Nephron progenitor cell (in vitro differentiated cells): ENCODE measurements at regions not wholly inside any gene's neighbourhood (a gene's known extent, or its start where the extent isn't known, plus 50 kb on each side); places are given as distances from the start of the nearest gene placed in this dataset.

Source experiments
- DNase-seq: peaks from one replicate; pipeline ENCODE4 v3.0.0; 2021
- H3K27ac Mint-ChIP-seq: 2 replicates; pipeline ENCODE4 v1.8.0; 2021; ENCODE audit warnings: mild to moderate bottlenecking, moderate library complexity, mixed read lengths
- H3K27me3 Mint-ChIP-seq: 2 replicates; pipeline ENCODE4 v1.8.0; 2021; ENCODE audit warnings: mild to moderate bottlenecking, low read depth, mixed read lengths; ENCODE audit not compliant: poor library complexity
- H3K36me3 Mint-ChIP-seq: 2 replicates; pipeline ENCODE4 v1.8.0; 2021; ENCODE audit warnings: low read depth, mixed read lengths
- H3K4me1 Mint-ChIP-seq: 2 replicates; pipeline ENCODE4 v1.8.0; 2021; ENCODE audit warnings: mixed read lengths
- H3K4me3 Mint-ChIP-seq: 2 replicates; pipeline ENCODE4 v1.8.0; 2021; ENCODE audit warnings: mild to moderate bottlenecking, moderate library complexity, mixed read lengths
- H3K9me3 Mint-ChIP-seq: 2 replicates; pipeline ENCODE4 v1.8.0; 2021; ENCODE audit warnings: mild to moderate bottlenecking, moderate library complexity, mixed read lengths
- CTCF ChIP-seq: fragments of 200-600 bp; sonication (generic); IDR thresholded peaks from 2 replicates; pipeline ENCODE4 v1.5.0; 2021; ENCODE audit warnings: antibody characterized with exemption

- H3K27ac Mint-ChIP-seq, result no peak overlapping the region
- H3K4me3 Mint-ChIP-seq, result no peak overlapping the region
- H3K36me3 Mint-ChIP-seq, result no peaks in the 10 kb centered on the region
- H3K4me1 Mint-ChIP-seq, result peaks cover 5% of the 10 kb centered on the region
- DNase-seq, result no peak
- peaks cover 3% of the 10 kb centered on the region for H3K9me3 Mint-ChIP-seq
- TF ChIP-seq CTCF, result no peak
- peaks cover 7% of the 10 kb centered on the region for H3K27me3 Mint-ChIP-seq
Observed at GRCh38 chr6:25124216-25124715, 154.9 kb upstream of the CARMIL1 start.

- no peak overlapping the region for H3K4me3 Mint-ChIP-seq
- peaks cover 7% of the 10 kb centered on the region for H3K27me3 Mint-ChIP-seq
- no peak for TF ChIP-seq CTCF
- no peak overlapping the region for H3K27ac Mint-ChIP-seq
- peaks cover 5% of the 10 kb centered on the region for H3K4me1 Mint-ChIP-seq
- peaks cover 4% of the 10 kb centered on the region for H3K9me3 Mint-ChIP-seq
- no peak for DNase-seq
- no peaks in the 10 kb centered on the region for H3K36me3 Mint-ChIP-seq
Observed at GRCh38 chr6:25125736-25126135, 153.4 kb upstream of the CARMIL1 start.

- H3K4me3 Mint-ChIP-seq, result no peak overlapping the region
- DNase-seq, result no peak
- H3K36me3 Mint-ChIP-seq, result no peaks in the 10 kb centered on the region
- no peak for TF ChIP-seq CTCF
- H3K27ac Mint-ChIP-seq, result no peak overlapping the region
- peaks cover 7% of the 10 kb centered on the region for H3K27me3 Mint-ChIP-seq
- H3K4me1 Mint-ChIP-seq, result no peaks in the 10 kb centered on the region
- H3K9me3 Mint-ChIP-seq, result peaks cover 14% of the 10 kb centered on the region
Observed at GRCh38 chr6:25127076-25127837, 151.9 kb upstream of the CARMIL1 start.

GRCh38 chr6:25130518-25130917 lies 148.7 kb upstream of the CARMIL1 start:
- Mint-ChIP-seq H3K4me3 (no peak overlapping the region), H3K27ac (no peak overlapping the region), H3K27me3 (no peaks in the 10 kb centered on the region), H3K4me1 (no peaks in the 10 kb centered on the region), H3K9me3 (peaks cover 42% of the 10 kb centered on the region), H3K36me3 (peaks cover 5% of the 10 kb centered on the region)
- TF ChIP-seq CTCF, result no peak
- DNase-seq, result no peak

GRCh38 chr6:25132934-25133333 lies 146.2 kb upstream of the CARMIL1 start:
- Mint-ChIP-seq H3K27me3 (no peaks in the 10 kb centered on the region), H3K4me1 (no peaks in the 10 kb centered on the region), H3K36me3 (peaks cover 5% of the 10 kb centered on the region), H3K9me3 (peaks cover 49% of the 10 kb centered on the region), H3K4me3 (no peak overlapping the region), H3K27ac (no peak overlapping the region)
- no peak for TF ChIP-seq CTCF
- DNase-seq, result no peak

- no peaks in the 10 kb centered on the region for H3K27me3 Mint-ChIP-seq
- no peaks in the 10 kb centered on the region for H3K4me1 Mint-ChIP-seq
- no peak overlapping the region for H3K27ac Mint-ChIP-seq
- DNase-seq, result no peak
- peaks cover 49% of the 10 kb centered on the region for H3K9me3 Mint-ChIP-seq
- no peak for TF ChIP-seq CTCF
- no peak overlapping the region for H3K4me3 Mint-ChIP-seq
- peaks cover 5% of the 10 kb centered on the region for H3K36me3 Mint-ChIP-seq
Observed at GRCh38 chr6:25133568-25133967, 145.6 kb upstream of the CARMIL1 start.
